HG02623 (cell line): ENCODE measurements at regions not wholly inside any gene's neighbourhood (a gene's known extent, or its start where the extent isn't known, plus 50 kb on each side); places are given as distances from the start of the nearest gene placed in this dataset.
A peak's percentile ranks its signal among the peaks of the same experiment; 100 is the strongest.
"Not testable (repeated sequence)": the region's sequence is repeated elsewhere in the genome, so short reads cannot be mapped to it uniquely, and the experiment has no call there.

Experiments used
- ATAC-seq: cut with Tn5 transposase; IDR thresholded peaks from one replicate; pipeline ENCODE4 v1.9.1; 2021; ENCODE audit warnings: moderate library complexity; ENCODE audit not compliant: unreplicated experiment

DNA sequence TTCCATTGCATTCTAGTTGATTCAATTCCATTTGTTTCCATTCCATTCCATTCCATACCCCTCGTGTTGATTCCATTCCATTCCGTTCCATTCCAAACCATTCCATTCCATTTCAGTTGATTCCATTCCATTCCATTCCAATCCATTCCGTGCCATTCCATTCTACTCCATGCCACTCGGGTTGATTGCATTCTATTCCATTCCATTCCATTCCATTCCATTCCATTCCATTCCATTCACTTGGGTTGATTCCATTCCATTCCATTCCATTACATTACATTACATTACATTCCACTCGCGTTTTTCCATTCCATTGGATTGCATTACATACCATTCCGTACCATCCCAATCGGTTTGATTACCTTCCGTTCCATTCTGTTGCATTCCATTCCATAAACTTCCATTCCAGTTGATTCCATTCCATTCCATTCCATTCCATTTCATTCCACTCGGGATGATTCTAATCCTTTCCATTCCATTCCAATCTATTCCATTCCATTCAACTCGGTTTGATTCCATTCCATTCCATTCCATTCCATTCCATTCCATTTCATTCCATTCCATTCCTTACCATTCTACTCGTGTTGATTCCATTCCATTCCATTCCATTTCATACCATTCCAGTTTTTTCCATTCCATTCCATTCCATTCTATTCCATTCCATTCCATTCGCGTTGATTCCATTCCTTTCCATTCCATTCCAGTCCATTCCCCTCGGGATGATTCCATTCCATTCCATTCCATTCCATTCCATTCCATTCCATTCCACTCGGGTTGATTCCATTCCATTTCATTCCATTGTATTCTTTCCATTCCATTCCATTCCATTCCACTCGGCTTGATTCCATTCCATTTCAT lies 1140.4 kb downstream of the RPIA start:
- ATAC-seq, result no peak

DNA sequence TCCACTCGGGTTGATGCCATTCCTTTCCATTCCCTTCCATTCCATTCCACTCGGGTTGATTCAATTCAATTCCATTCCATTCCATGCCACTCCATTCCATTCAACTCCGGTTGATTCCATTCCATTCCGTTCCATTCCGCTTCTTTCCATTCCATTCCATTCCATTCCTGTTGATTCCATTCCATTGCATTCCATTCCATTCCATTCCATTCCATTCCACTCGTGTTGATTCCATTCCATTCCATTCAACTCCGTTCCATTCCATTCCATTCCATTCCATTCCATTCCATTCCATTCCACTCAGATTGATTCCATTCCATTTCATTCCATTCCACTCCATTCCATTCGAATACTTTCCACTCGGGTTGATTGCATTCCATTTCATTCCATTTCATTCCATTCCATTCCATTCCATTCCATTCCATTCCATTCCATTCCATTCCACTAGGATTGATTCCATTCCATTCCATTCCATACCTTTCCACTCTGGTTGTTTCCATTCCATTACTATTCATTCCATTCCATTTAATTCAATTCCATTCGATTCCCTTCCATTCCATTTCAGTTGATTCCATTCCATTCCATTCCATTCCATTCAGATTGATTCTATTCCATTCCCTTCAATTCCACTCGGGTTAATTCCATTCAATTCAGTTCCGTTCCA lies 1141.8 kb downstream of the RPIA start:
- ATAC-seq, result peak; percentile 41

DNA sequence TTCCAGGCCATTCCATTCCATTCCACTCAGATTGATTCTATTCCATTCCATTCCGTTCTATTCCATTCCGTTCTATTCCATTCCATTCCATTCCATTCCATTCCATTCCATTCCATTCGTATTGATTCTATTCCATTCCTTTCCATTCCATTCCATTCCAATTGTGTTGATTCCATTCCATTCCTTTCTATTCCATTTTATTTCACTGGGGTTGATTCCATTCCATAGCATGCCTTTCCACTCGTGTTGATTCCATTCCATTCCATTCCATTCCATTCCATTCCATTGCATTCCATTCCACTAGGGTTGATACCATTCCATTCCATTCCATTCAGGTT lies 1142.3 kb downstream of the RPIA start:
- ATAC-seq, result no peak

DNA sequence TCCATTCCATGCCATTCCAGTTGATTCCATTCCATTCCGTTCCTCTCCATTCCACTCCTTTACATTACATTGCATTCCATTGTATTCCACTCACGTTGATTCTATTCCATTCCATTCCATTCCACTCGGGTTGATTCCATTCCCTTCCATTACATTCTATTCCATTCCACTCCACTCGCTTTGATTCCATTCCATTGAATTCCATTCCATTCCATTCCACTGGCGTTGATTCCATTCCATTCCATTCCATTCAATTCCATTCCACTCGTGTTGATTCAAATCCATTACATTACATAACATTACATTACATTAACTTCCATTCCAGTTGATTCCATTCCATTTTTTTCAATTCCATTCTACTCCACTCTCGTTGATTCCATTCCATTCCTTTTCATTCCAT lies 1142.8 kb downstream of the RPIA start:
- ATAC-seq, result no peak

- peak; percentile 38 for ATAC-seq
These were observed 1144.9 kb downstream of the RPIA start for GRCh38 chr2:89836326-89836725.

GRCh38 chr2:89837962-89838625 lies 1146.6 kb downstream of the RPIA start:
- no peak for ATAC-seq

DNA sequence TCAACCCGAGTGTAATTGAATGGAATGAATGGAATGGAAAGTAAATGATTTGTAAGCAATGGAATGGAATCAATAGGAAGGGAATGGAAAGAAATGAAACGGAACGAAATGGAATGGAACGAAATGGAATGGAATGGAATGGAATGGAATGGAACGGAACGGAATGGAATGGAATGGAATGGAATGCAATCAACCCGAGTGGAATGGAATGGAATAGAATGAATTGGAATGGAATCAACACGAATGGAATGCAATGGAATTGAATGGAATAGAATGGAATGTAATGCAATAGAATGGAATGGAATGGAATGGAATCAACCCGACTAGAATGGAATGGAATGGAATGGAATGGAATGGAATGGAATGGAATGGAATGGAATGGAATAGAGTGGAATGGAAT lies 1148.7 kb downstream of the RPIA start:
- not testable (repeated sequence) for ATAC-seq

- ATAC-seq, result not testable (repeated sequence)
These were observed 1149.5 kb downstream of the RPIA start for GRCh38 chr2:89840781-89841475.

DNA sequence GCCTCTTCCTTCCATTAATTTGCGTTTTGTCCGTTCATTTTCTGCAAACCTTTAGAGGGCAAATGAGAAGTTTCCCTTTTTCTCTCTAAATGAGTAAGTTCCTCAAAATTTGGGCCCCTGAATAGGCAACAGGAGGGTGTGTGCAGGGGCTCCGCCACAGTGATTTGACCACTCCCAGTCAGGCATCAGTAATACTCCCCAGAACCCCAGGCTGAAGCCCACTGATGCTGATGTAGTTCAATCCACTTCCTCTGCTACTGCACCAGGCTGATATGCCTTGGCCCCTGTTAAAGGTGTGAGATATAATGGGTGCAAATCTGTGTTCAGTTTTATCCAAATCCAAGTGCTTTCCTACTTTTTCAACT lies 1150.0 kb downstream of the RPIA start:
- no peak for ATAC-seq

DNA sequence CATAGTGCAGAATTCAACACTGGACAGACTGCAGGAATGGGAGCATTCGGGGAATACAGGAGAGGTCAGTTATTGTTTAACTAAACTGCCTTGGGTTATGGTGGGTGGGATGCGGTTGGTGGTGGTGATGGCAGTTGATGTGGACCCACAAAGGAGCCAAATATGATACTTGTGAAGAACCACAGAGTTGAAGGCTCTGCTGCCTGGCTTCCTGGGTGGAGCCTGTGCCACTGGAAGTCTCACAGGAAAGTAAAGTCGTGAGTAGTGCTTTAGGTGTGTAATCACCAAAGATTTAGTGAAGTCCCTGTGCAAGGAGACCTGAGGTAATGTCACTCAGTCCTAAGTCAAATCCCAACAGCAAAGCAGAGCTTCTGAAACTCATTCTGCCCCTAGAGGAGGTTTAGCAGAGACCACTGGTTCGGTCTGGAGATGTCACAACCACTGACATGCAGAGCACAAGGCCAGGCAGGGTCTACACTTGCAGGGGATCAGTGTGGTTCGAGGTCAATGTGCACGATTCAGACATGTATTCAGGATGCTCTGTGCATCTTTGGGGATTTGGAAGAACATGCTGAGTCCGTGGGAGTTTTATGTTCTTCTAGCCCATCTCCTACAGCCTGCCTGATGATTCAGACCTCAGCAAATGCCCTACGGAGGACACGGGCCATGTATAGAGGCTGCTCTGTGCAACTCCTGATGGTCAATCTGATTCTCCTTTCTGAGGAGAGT lies 1150.9 kb downstream of the RPIA start:
- ATAC-seq, result no peak

DNA sequence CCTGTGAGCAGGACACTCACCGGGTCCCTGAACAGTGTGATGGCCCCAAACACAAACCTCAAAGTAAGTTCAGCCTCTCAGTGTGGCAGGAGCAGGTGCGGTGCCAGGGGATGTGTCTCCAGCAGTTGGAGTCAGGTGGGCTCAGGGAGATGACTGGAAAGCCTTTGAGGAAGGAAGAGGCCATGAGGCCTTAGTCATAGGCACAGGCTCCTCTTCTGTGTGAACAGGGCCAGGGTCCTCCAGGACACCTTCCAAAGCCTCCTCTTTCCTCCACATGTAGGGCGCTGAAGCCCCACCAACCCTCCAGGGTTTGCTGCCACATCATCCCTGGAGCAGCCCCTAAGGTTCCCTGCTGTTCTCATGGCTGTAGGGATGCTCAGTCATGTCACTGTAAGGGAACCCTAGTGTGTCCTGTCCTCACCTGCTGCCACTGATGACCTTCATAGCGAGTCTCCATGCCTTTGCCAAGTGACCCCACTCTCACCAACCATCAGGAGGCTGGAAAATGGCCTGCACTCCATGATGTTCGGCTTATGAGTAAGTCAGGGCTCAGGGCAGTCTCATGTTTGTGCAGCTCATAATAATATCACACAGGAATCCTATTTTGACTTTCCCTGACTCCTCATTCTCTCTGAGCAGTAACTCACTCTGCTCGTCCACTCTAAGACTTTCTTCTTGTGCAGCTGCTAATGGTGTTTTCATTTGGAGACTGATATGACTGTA lies 1152.9 kb downstream of the RPIA start:
- ATAC-seq, result no peak

- no peak for ATAC-seq
These were observed 1154.1 kb downstream of the RPIA start for GRCh38 chr2:89845532-89845931.

DNA sequence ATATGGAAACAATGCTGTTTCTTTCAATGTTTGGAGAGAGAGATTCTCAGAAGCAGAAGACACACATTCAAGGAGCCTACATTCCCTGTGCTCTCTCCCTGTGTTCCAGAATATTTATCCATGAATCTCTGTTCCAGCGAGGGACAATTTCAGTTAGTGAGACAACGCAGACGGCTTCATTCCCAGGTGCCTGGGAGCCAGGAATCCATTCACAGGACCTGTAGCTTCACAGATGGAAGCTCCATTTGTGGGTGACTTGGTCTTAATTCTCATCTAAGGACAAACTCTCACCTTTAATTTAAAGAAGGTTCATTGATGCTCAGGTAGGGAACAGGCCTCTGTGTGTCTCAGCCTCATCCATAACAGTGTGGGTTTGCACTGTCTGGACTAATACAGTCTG lies 1156.6 kb downstream of the RPIA start:
- no peak for ATAC-seq

- ATAC-seq, result no peak
These were observed 1157.4 kb downstream of the RPIA start for GRCh38 chr2:89848763-89849368.

GRCh38 chr2:89849731-89850130 lies 1158.3 kb downstream of the RPIA start:
- no peak for ATAC-seq

- ATAC-seq, result no peak
These were observed 1159.0 kb downstream of the RPIA start for GRCh38 chr2:89850481-89850880.

DNA sequence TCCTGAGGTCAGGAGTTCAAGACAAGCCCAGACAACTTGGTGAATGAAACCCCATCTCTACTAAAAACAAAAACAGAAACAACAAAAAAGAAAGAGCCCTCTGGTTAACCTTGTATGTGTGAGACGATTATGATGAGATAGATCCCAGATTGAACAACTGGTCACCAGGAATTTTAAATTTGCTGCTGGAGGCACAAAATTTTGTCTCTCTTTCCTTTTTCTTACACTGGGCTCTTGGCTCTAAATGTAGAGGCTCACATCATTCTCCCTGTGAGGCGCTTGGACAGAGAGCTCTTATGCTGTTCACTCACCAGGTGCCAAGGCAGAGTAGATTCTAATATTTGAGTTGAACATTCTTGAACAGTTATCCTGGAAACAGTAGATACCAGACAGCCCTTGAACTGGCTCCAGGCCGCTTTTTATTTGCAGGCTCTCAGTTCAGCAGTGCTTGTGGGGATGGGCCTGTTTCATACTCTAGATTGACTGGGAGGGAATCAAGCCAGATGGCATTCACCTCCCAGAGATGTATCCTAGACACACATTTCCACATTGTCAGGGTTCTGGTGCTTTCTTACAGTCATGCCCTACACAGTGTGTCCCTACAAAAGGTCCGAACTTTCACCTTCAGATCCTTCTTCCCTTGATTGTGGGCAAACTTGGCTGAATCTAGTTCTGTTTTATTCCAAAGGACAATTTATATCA lies 1159.6 kb downstream of the RPIA start:
- ATAC-seq, result no peak

- ATAC-seq, result no peak
These were observed 1160.1 kb downstream of the RPIA start for GRCh38 chr2:89851583-89851905.

GRCh38 chr2:89853427-89853826 lies 1162.0 kb downstream of the RPIA start:
- ATAC-seq, result not testable (repeated sequence)
